Activated T-helper 1 cell treated with anti-CD3 and anti-CD28 coated beads, Interleukin-2, amount 50 U/mL, for 16 hours (primary cell): ENCODE measurements at regions not wholly inside any gene's neighbourhood (a gene's known extent, or its start where the extent isn't known, plus 50 kb on each side); places are given as distances from the start of the nearest gene placed in this dataset.
"Not testable (repeated sequence)": the region's sequence is repeated elsewhere in the genome, so short reads cannot be mapped to it uniquely, and the experiment has no call there.

Experiments
- DNase-seq, 2 donors: peaks; one replicate each; pipeline ENCODE4 v3.0.0-alpha.2; 2020; ENCODE audit warnings: low read depth in 1 of 2, low spot score in 1 of 2

- DNase-seq, result no peak
Measured at GRCh38 chr9:71285191-71285656, 163.8 kb upstream of the TRPM3 start.

- DNase-seq, result not testable (repeated sequence)
Measured at GRCh38 chr9:71282116-71282515, 160.7 kb upstream of the TRPM3 start.

- DNase-seq, result no peak
Measured at GRCh38 chr9:71279151-71279739, 157.8 kb upstream of the TRPM3 start.

GRCh38 chr9:71273613-71274012, 152.2 kb upstream of the TRPM3 start:
- DNase-seq, result no peak

- DNase-seq, result no peak
Measured at GRCh38 chr9:71271602-71272001, 150.2 kb upstream of the TRPM3 start.

- DNase-seq, result no peak
Measured at GRCh38 chr9:71270554-71270953, 149.1 kb upstream of the TRPM3 start.

- no peak for DNase-seq
Measured at GRCh38 chr9:71269859-71270258, 148.4 kb upstream of the TRPM3 start.

GRCh38 chr9:71268871-71269635, 147.6 kb upstream of the TRPM3 start:
- DNase-seq, result no peak

GRCh38 chr9:71263451-71263850, 142.0 kb upstream of the TRPM3 start:
- DNase-seq, result no peak

GRCh38 chr9:71260419-71260818, 139.0 kb upstream of the TRPM3 start:
- not testable (repeated sequence) for DNase-seq

GRCh38 chr9:71254592-71255277, 133.3 kb upstream of the TRPM3 start:
- DNase-seq, result no peak

- no peak for DNase-seq
Measured at GRCh38 chr9:71253011-71253410, 131.6 kb upstream of the TRPM3 start.

GRCh38 chr9:71250581-71250980, 129.2 kb upstream of the TRPM3 start:
- DNase-seq, result no peak

GRCh38 chr9:71249729-71250317, 128.4 kb upstream of the TRPM3 start:
- DNase-seq, result no peak

- DNase-seq, result no peak
Measured at GRCh38 chr9:71245651-71246050, 124.2 kb upstream of the TRPM3 start.

GRCh38 chr9:71243951-71244350, 122.5 kb upstream of the TRPM3 start:
- DNase-seq, result no peak

GRCh38 chr9:71242081-71242480, 120.7 kb upstream of the TRPM3 start:
- no peak for DNase-seq

- no peak for DNase-seq
Measured at GRCh38 chr9:71237051-71237450, 115.6 kb upstream of the TRPM3 start.

- no peak for DNase-seq
Measured at GRCh38 chr9:71233646-71234045, 112.2 kb upstream of the TRPM3 start.

- no peak for DNase-seq
Measured at GRCh38 chr9:71223953-71224538, 102.6 kb upstream of the TRPM3 start.

GRCh38 chr9:71218774-71219173, 97.4 kb upstream of the TRPM3 start:
- no peak for DNase-seq
